H1 (cell line): ENCODE measurements at regions not wholly inside any gene's neighbourhood (a gene's known extent, or its start where the extent isn't known, plus 50 kb on each side); places are given as distances from the start of the nearest gene placed in this dataset.

Experiments used
- CTCF ChIA-PET: fragments of 300-600 bp; sonication (Branson Sonifier 250); formaldehyde crosslinking; loops from one replicate; lab custom pipeline; 2021; ENCODE audit not compliant: partially characterized antibody; lab: Charles Lee
- POLR2A ChIA-PET: fragments of 300-600 bp; sonication (Branson Sonifier 250); formaldehyde crosslinking; loops from one replicate; lab custom pipeline; 2021; ENCODE audit warnings: inconsistent platforms; ENCODE audit not compliant: partially characterized antibody; lab: Charles Lee
- DNase-seq, 2 experiments: peaks; one replicate each; pipeline versions ENCODE4 v3.0.0 to v3.0.0-alpha.2; 2010 to 2022; ENCODE audit warnings: low spot score in 2 of 2, low read depth in 1 of 2, mixed read lengths in 1 of 2
- FAIRE-seq: peaks from 2 replicates; lab custom pipeline; 2011; peaks lifted over from hg19 to GRCh38; lab: Jason Lieb, UNC
- H2AFZ ChIP-seq: 2 replicates; pipeline ENCODE4 v1.8.1; 2012; ENCODE audit warnings: low read length, inconsistent platforms
- H2AK5ac ChIP-seq: 2 replicates; pipeline ENCODE4 v1.6.1; 2013; ENCODE audit warnings: low read depth, low read length
- H2BK120ac ChIP-seq: replicated peaks from 2 replicates; pipeline ENCODE3; 2013; ENCODE audit warnings: low read depth, low read length, inconsistent platforms
- H2BK12ac ChIP-seq: 2 replicates; pipeline ENCODE4 v1.6.1; 2013; ENCODE audit warnings: low read depth, low read length
- H2BK15ac ChIP-seq: 2 replicates; pipeline ENCODE4 v1.6.1; 2013; ENCODE audit warnings: low read length
- H2BK20ac ChIP-seq: 2 replicates; pipeline ENCODE4 v1.6.1; 2013; ENCODE audit warnings: low read length
- H2BK5ac ChIP-seq: 2 replicates; pipeline ENCODE4 v1.6.1; 2013; ENCODE audit warnings: low read depth, low read length
- H3K14ac ChIP-seq: 2 replicates; pipeline ENCODE4 v1.6.1; 2013; ENCODE audit warnings: inconsistent platforms; ENCODE audit not compliant: insufficient read length
- H3K18ac ChIP-seq: 2 replicates; pipeline ENCODE4 v1.6.1; 2013; ENCODE audit warnings: low read length; ENCODE audit errors: extremely low read depth
- H3K23ac ChIP-seq: 2 replicates; pipeline ENCODE4 v1.6.1; 2013; ENCODE audit warnings: inconsistent platforms; ENCODE audit not compliant: insufficient read length
- H3K23me2 ChIP-seq: 2 replicates; pipeline ENCODE4 v1.6.1; 2013; ENCODE audit warnings: low read depth, low read length
- H3K27ac ChIP-seq: 2 replicates; pipeline ENCODE4 v1.6.1; 2011; ENCODE audit warnings: low read depth, low read length, inconsistent platforms
- H3K27me3 ChIP-seq, 4 experiments: replicated peaks in 1 of 4; 1 replicate in 1 of 4; 2 replicates in 3 of 4; pipeline versions ENCODE4 v1.6.1 to v1.8.1; 2011 to 2013; ENCODE audit warnings: low read length in 3 of 4, mild to moderate bottlenecking in 3 of 4, inconsistent platforms in 2 of 4, mixed read lengths in 2 of 4, moderate library complexity in 1 of 4; ENCODE audit not compliant: control insufficient read depth in 3 of 4, insufficient read depth in 3 of 4; ENCODE audit errors: extremely low read depth in 1 of 4
- H3K36me3 ChIP-seq, 4 experiments: 2 replicates each; pipeline versions ENCODE4 v1.6.1 to v1.8.1; 2011 to 2013; ENCODE audit warnings: mild to moderate bottlenecking in 4 of 4, low read length in 3 of 4, moderate library complexity in 2 of 4, control low read depth in 1 of 4, inconsistent platforms in 1 of 4; ENCODE audit not compliant: insufficient read depth in 4 of 4, control insufficient read depth in 2 of 4
- H3K4ac ChIP-seq: replicated peaks from 2 replicates; pipeline ENCODE3; 2013; ENCODE audit warnings: low read length, low read depth, mixed read lengths, inconsistent platforms; ENCODE audit not compliant: insufficient read length
- H3K4me1 ChIP-seq, 4 experiments: replicated peaks in 1 of 4; 1 replicate in 1 of 4; 2 replicates in 3 of 4; pipeline versions ENCODE4 v1.6.1 to v1.8.1; 2011 to 2013; ENCODE audit warnings: low read length in 3 of 4, inconsistent platforms in 2 of 4, mixed read lengths in 1 of 4; ENCODE audit not compliant: insufficient read depth in 4 of 4, control insufficient read depth in 3 of 4
- H3K4me2 ChIP-seq, 2 experiments: 2 replicates each; pipeline versions ENCODE4 v1.6.1 to v1.8.1; 2011 to 2013; ENCODE audit warnings: low read depth in 2 of 2, low read length in 2 of 2, control low read depth in 1 of 2, inconsistent platforms in 1 of 2, mild to moderate bottlenecking in 1 of 2; ENCODE audit not compliant: insufficient read depth in 1 of 2
- H3K4me3 ChIP-seq, 4 experiments: fragments of 200-600, 300-600 bp in 1 of 4; sonication (generic), shearing (Covaris generic), sonication (Bioruptor Twin) in 1 of 4; 2 replicates each; pipeline versions ENCODE4 v1.5.1 to v1.8.1; 2011 to 2016; ENCODE audit warnings: low read length in 4 of 4, low read depth in 3 of 4, control low read depth in 2 of 4, inconsistent platforms in 2 of 4, mild to moderate bottlenecking in 2 of 4, mixed read lengths in 1 of 4, moderate library complexity in 1 of 4; ENCODE audit not compliant: insufficient read depth in 2 of 4; ENCODE audit errors: extremely low read depth in 1 of 4
- H3K56ac ChIP-seq: replicated peaks from 2 replicates; pipeline ENCODE3; 2013; ENCODE audit warnings: low read depth, mild to moderate bottlenecking, mixed read lengths, low read length, inconsistent platforms; ENCODE audit not compliant: insufficient read length
- H3K79me1 ChIP-seq: 2 replicates; pipeline ENCODE4 v1.6.1; 2013; ENCODE audit warnings: low read depth, low read length, control low read depth
- H3K79me2 ChIP-seq, 2 experiments: 2 replicates each; pipeline versions ENCODE4 v1.6.1 to v1.8.1; 2012 to 2013; ENCODE audit warnings: low read length in 2 of 2, mild to moderate bottlenecking in 2 of 2, inconsistent platforms in 1 of 2; ENCODE audit not compliant: insufficient read depth in 2 of 2, control insufficient read depth in 1 of 2
- H3K9ac ChIP-seq, 4 experiments: replicated peaks in 1 of 4; 1 replicate in 1 of 4; 2 replicates in 3 of 4; pipeline versions ENCODE4 v1.6.1 to v1.8.1; 2011 to 2013; ENCODE audit warnings: low read depth in 3 of 4, low read length in 3 of 4, control low read depth in 2 of 4, mild to moderate bottlenecking in 2 of 4, moderate library complexity in 2 of 4, inconsistent platforms in 1 of 4; ENCODE audit errors: extremely low read depth in 1 of 4
- H3K9me3 ChIP-seq, 2 experiments: 2 replicates each; pipeline versions ENCODE4 v1.6.1 to v1.8.1; 2012 to 2013; ENCODE audit warnings: mild to moderate bottlenecking in 2 of 2, moderate library complexity in 2 of 2, control low read depth in 1 of 2, inconsistent platforms in 1 of 2, low read depth in 1 of 2, low read length in 1 of 2, mixed read lengths in 1 of 2; ENCODE audit not compliant: insufficient read depth in 2 of 2
- H4K20me1 ChIP-seq, 2 experiments: replicated peaks in 1 of 2; 2 replicates each; pipeline versions ENCODE3 to v1.8.1; 2011 to 2013; ENCODE audit warnings: inconsistent platforms in 2 of 2, low read length in 2 of 2, mild to moderate bottlenecking in 1 of 2; ENCODE audit not compliant: insufficient read depth in 2 of 2, control insufficient read depth in 1 of 2
- H4K5ac ChIP-seq: 2 replicates; pipeline ENCODE4 v1.6.1; 2013; ENCODE audit warnings: low read length, low read depth, mixed read lengths, inconsistent platforms; ENCODE audit not compliant: insufficient read length
- H4K8ac ChIP-seq: 2 replicates; pipeline ENCODE4 v1.8.0; 2013; ENCODE audit warnings: mild to moderate bottlenecking, moderate library complexity, low read length, inconsistent platforms; ENCODE audit not compliant: insufficient read depth; ENCODE audit errors: extremely low read depth
- H4K91ac ChIP-seq: replicated peaks from 2 replicates; pipeline ENCODE3; 2013; ENCODE audit warnings: low read length, mixed read lengths, inconsistent platforms; ENCODE audit not compliant: insufficient read length
- CHD2 ChIP-seq: IDR thresholded peaks from 2 replicates; pipeline ENCODE4 v1.6.1; 2012; ENCODE audit warnings: low read length, improper control_type of control experiment
- EZH2 ChIP-seq: fragments of 200-600 bp; sonication (generic); IDR thresholded peaks from 2 replicates; pipeline ENCODE4 v1.7.1; 2012; ENCODE audit warnings: low read depth, mild to moderate bottlenecking, moderate library complexity, low read length, inconsistent platforms; ENCODE audit not compliant: severe bottlenecking
- NRF1 ChIP-seq: IDR thresholded peaks from 2 replicates; pipeline ENCODE4 v1.6.1; 2011; ENCODE audit warnings: mild to moderate bottlenecking, low read depth, low read length, improper control_type of control experiment
- WGBS, 2 experiments: shearing (Covaris generic) in 1 of 2; methylation state at CpG; one replicate each; pipeline versions ENCODE4 v1.1.6 to v1.1.7; 2013 to 2015; ENCODE audit warnings: low lambda C conversion rate in 2 of 2, mixed read lengths in 2 of 2, inconsistent platforms in 1 of 2, low coverage in 1 of 2, missing lambda C conversion rate in 1 of 2; ENCODE audit not compliant: insufficient replicate concordance in 2 of 2, insufficient coverage in 1 of 2, insufficient read length in 1 of 2; ENCODE audit errors: extremely low coverage in 1 of 2, missing lambda C conversion rate in 1 of 2; 5-methylcytosine and 5-hydroxymethylcytosine counted together

DNA sequence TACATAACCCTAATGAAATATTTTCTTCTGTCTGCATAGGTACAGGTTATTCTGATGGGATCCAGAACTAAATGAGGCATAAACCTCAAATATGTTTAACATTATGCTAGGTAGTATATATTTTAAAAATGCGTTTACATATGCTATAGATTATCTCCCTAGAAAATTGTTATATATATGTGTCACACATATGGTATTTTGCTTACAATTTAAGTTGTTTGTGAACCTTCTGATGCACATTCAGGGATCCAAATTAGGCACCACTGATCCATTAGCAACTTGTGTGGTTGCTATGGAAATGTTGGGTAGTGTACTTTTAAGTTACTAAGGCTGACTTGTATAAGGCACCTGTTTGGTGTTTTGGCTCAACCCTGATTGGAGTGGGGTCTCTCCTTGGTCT lies 456.7 kb downstream of the AEBP2 start:
- 80% methylated on average over 1 of the region's 1 CpG; no CpG with 5 or more reads in 1 of the 2 experiments for WGBS, 2 experiments
- Histone ChIP-seq H3K79me2 (no peaks in the 10 kb centered on the region), H3K27me3 (no peaks in the 10 kb centered on the region), H3K23ac (no peak overlapping the region), H3K4ac (no peak overlapping the region), H4K91ac (no peak overlapping the region), H3K9ac (no peak overlapping the region), H3K14ac (no peak overlapping the region), H3K36me3 (no peaks in the 10 kb centered on the region), H2BK15ac (no peak overlapping the region), H2BK120ac (no peak overlapping the region), H3K18ac (no peak overlapping the region), H2BK12ac (no peak overlapping the region), H3K9me3 (no peaks in the 10 kb centered on the region; a peak in 1 of 4 replicates), H4K8ac (no peak overlapping the region), H2BK5ac (no peak overlapping the region), H3K79me1 (no peaks in the 10 kb centered on the region), H4K20me1 (no peaks in the 10 kb centered on the region), H4K5ac (no peak overlapping the region), H3K27ac (no peak overlapping the region), H3K4me3 (no peak overlapping the region), H2AK5ac (no peak overlapping the region), H3K23me2 (no peaks in the 10 kb centered on the region; the same call in 1 of the 2 replicates), H3K4me2 (no peak overlapping the region), H2BK20ac (no peak overlapping the region), H2AFZ (no peak overlapping the region), H3K56ac (no peak overlapping the region), H3K4me1 (no peaks in the 10 kb centered on the region)
- CTCF ChIA-PET = no interaction called here
- no peak for DNase-seq
- POLR2A ChIA-PET = no interaction called here
- FAIRE-seq = no peak
- TF ChIP-seq CHD2 = no peak
- no peak for TF ChIP-seq EZH2
- TF ChIP-seq NRF1 = no peak
